PC-9 (cell line): ENCODE measurements at regions not wholly inside any gene's neighbourhood (a gene's known extent, or its start where the extent isn't known, plus 50 kb on each side); places are given as distances from the start of the nearest gene placed in this dataset.

ENCODE experiments used
- BruUV-seq: library from RNA; stranded (reverse); fragments of 400-500 nt; replicated peaks from 2 replicates; lab custom pipeline; 2021; lab: Mats Ljungman, UMichigan
- CTCF ChIA-PET: fragments of 300-600 bp; sonication (Branson Sonifier 250); formaldehyde crosslinking; loops from one replicate; lab custom pipeline; 2022; ENCODE audit warnings: antibody characterized with exemption; lab: Charles Lee
- POLR2A ChIA-PET: fragments of 300-600 bp; sonication (Branson Sonifier 250); formaldehyde crosslinking; loops from one replicate; lab custom pipeline; 2022; ENCODE audit warnings: antibody characterized with exemption; ENCODE audit not compliant: unreplicated experiment; lab: Charles Lee
- DNase-seq, 2 experiments: peaks; one replicate each; pipeline versions ENCODE4 v3.0.0 to v3.0.0-alpha.2; 2015 to 2022; ENCODE audit warnings: mixed read lengths in 1 of 2
- H2AFZ ChIP-seq: fragments of 200-600 bp; sonication (generic); 2 replicates; pipeline ENCODE4 v1.8.1; 2017; ENCODE audit warnings: antibody characterized with exemption
- H3F3A ChIP-seq: fragments of 200-600 bp; sonication (generic); 2 replicates; pipeline ENCODE4 v1.8.1; 2017; ENCODE audit warnings: antibody characterized with exemption, mild to moderate bottlenecking, low read depth; ENCODE audit not compliant: insufficient read depth
- H3K27ac ChIP-seq: fragments of 200-600 bp; sonication (generic); 2 replicates; pipeline ENCODE4 v1.6.1; 2016; ENCODE audit warnings: mixed run types
- H3K27me3 ChIP-seq: fragments of 200-600 bp; sonication (generic); 2 replicates; pipeline ENCODE4 v1.6.1; 2016; ENCODE audit warnings: low read depth, mixed run types; ENCODE audit not compliant: insufficient read depth
- H3K36me3 ChIP-seq: fragments of 200-600 bp; sonication (generic); 2 replicates; pipeline ENCODE4 v1.6.1; 2016; ENCODE audit warnings: low read depth, mixed run types
- H3K4me1 ChIP-seq: fragments of 200-600 bp; sonication (generic); replicated peaks from 2 replicates; pipeline ENCODE4 v1.6.1; 2016; ENCODE audit warnings: mixed run types; ENCODE audit not compliant: insufficient read depth
- H3K4me2 ChIP-seq: fragments of 200-600 bp; sonication (generic); 2 replicates; pipeline ENCODE4 v1.6.1; 2017; ENCODE audit warnings: mixed run types
- H3K4me3 ChIP-seq: fragments of 200-600 bp; sonication (generic); 2 replicates; pipeline ENCODE4 v1.6.1; 2016; ENCODE audit warnings: mixed run types
- H3K79me2 ChIP-seq: fragments of 200-600 bp; sonication (generic); 2 replicates; pipeline ENCODE4 v1.6.1; 2017; ENCODE audit warnings: low read depth, mixed run types
- H3K9me2 ChIP-seq: fragments of 200-600 bp; sonication (generic); 2 replicates; pipeline ENCODE4 v1.8.1; 2017; ENCODE audit warnings: mild to moderate bottlenecking; ENCODE audit not compliant: insufficient read depth
- H3K9me3 ChIP-seq: fragments of 200-600 bp; sonication (generic); 2 replicates; pipeline ENCODE4 v1.8.1; 2016; ENCODE audit warnings: low read depth; ENCODE audit not compliant: insufficient read depth
- H4K20me1 ChIP-seq: fragments of 200-600 bp; sonication (generic); 2 replicates; pipeline ENCODE4 v1.8.1; 2017; ENCODE audit not compliant: insufficient read depth
- EZH2 ChIP-seq: fragments of 200-600 bp; sonication (generic); IDR thresholded peaks from 2 replicates; pipeline ENCODE4 v1.8.0; 2017; ENCODE audit warnings: antibody characterized with exemption, low read depth
- intact Hi-C: fragments of 100-400 bp; cut with micrococcal nuclease; formaldehyde crosslinking; loops from one replicate; pipeline ENCODE4 v1.10.0; 2022; ENCODE audit not compliant: unreplicated experiment
- TF ChIP-seq, protein P1 (sequence below): fragments of 200-600 bp; sonication (generic); conservative IDR thresholded peaks from 2 replicates; pipeline ENCODE4 v1.6.1; 2017; ENCODE audit warnings: mixed run types, antibody characterized with exemption, mild to moderate bottlenecking, moderate library complexity

- no peaks in the 10 kb centered on the region for H3K36me3 ChIP-seq
- peaks cover 20% of the 10 kb centered on the region for H3K4me1 ChIP-seq
- no peaks in the 10 kb centered on the region for H3F3A ChIP-seq
- no peaks in the 10 kb centered on the region for H3K9me2 ChIP-seq
- H2AFZ ChIP-seq = no peak overlapping the region
- TF ChIP-seq EZH2 = no peak
- ChIA-PET CTCF (no interaction called here), POLR2A (no interaction called here)
- H3K27ac ChIP-seq = no peak overlapping the region
- no peaks in the 10 kb centered on the region for H3K9me3 ChIP-seq
- intact Hi-C loops = no loop called here
- no peak overlapping the region for H3K4me2 ChIP-seq
- H3K79me2 ChIP-seq = no peaks in the 10 kb centered on the region
- H4K20me1 ChIP-seq = no peaks in the 10 kb centered on the region
- no TSS peak for BruUV-seq
- H3K4me3 ChIP-seq = no peak overlapping the region
- H3K27me3 ChIP-seq = no peaks in the 10 kb centered on the region
- no peak for DNase-seq
Measured at GRCh38 chr1:116256875-116257274, 116.2 kb upstream of the ATP1A1 start.

- H3K4me3 ChIP-seq = no peak overlapping the region
- CTCF ChIA-PET = no interaction called here
- peaks cover 20% of the 10 kb centered on the region for H3K4me1 ChIP-seq
- no peaks in the 10 kb centered on the region for H3K9me3 ChIP-seq
- intact Hi-C loops = no loop called here
- H2AFZ ChIP-seq = no peak overlapping the region
- no peak for DNase-seq
- H3F3A ChIP-seq = no peaks in the 10 kb centered on the region
- POLR2A ChIA-PET = no interaction called here
- no peaks in the 10 kb centered on the region for H3K36me3 ChIP-seq
- no peak overlapping the region for H3K27ac ChIP-seq
- H4K20me1 ChIP-seq = no peaks in the 10 kb centered on the region
- no peaks in the 10 kb centered on the region for H3K79me2 ChIP-seq
- no peaks in the 10 kb centered on the region for H3K27me3 ChIP-seq
- TF ChIP-seq, protein P1, sequence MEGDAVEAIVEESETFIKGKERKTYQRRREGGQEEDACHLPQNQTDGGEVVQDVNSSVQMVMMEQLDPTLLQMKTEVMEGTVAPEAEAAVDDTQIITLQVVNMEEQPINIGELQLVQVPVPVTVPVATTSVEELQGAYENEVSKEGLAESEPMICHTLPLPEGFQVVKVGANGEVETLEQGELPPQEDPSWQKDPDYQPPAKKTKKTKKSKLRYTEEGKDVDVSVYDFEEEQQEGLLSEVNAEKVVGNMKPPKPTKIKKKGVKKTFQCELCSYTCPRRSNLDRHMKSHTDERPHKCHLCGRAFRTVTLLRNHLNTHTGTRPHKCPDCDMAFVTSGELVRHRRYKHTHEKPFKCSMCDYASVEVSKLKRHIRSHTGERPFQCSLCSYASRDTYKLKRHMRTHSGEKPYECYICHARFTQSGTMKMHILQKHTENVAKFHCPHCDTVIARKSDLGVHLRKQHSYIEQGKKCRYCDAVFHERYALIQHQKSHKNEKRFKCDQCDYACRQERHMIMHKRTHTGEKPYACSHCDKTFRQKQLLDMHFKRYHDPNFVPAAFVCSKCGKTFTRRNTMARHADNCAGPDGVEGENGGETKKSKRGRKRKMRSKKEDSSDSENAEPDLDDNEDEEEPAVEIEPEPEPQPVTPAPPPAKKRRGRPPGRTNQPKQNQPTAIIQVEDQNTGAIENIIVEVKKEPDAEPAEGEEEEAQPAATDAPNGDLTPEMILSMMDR = no peak
- TF ChIP-seq EZH2 = no peak
- BruUV-seq = no TSS peak
- H3K4me2 ChIP-seq = no peak overlapping the region
- no peaks in the 10 kb centered on the region for H3K9me2 ChIP-seq
Measured at GRCh38 chr1:116257341-116257767, 115.7 kb upstream of the ATP1A1 start.

DNA sequence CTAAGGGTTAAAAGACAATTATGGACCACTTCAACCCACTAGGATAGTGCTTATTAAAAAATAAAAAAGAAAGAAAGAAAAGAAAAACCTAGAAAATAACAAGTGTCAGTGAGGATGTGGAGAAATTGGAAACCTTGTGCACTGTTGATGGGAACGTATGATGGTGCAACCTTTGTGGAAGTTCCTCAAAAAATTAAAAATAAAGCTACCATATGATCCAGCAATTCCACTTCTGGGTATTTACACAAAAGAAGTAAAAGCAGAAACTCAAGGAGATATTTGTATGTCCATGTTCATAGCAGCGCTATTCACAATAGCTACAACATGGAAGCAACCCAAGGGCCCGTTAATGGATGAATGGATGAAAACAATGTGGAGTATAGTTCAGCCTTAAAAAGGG is 115.2 kb upstream of the ATP1A1 start:
- Histone ChIP-seq H3K9me2 (no peaks in the 10 kb centered on the region), H3K27me3 (no peaks in the 10 kb centered on the region), H3F3A (no peaks in the 10 kb centered on the region), H3K79me2 (no peaks in the 10 kb centered on the region), H3K4me2 (no peak overlapping the region), H3K36me3 (no peaks in the 10 kb centered on the region), H3K9me3 (no peaks in the 10 kb centered on the region), H3K4me1 (peaks cover 20% of the 10 kb centered on the region), H3K27ac (no peak overlapping the region), H2AFZ (no peak overlapping the region), H4K20me1 (no peaks in the 10 kb centered on the region), H3K4me3 (no peak overlapping the region)
- CTCF ChIA-PET = no interaction called here
- BruUV-seq = no TSS peak
- POLR2A ChIA-PET = no interaction called here
- no peak for TF ChIP-seq EZH2
- TF ChIP-seq, protein P1 = no peak
- intact Hi-C loops = no loop called here
- DNase-seq = no peak
